ENCODE measurements at regions not wholly inside any gene's neighbourhood (a gene's known extent, or its start where the extent isn't known, plus 50 kb on each side); places are given as distances from the start of the nearest gene placed in this dataset.

DNA sequence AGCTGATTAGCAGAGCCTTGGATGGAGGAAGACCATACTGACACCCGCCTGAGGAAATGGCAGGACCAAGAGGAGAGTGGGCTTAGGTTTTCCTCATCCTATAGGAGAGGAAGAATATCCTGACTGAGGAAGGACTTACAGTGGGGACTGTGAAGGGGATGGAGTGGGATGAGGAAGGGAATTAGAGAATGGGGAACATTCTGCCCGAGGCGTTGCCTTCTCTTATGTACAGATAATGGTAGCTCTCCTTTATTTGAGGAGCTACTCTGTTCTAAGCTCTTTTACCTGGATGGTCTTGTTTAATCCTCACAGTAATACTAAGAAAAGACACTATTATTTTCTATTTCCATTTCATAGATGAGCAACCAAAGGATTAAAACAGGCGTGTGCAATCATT, 56.0 kb downstream of the OLFML3 start:
- TF ChIP-seq TCF12 (IDR thresholded peaks at IDR 0.05; ENCODE audit: low read depth, low read length) (no peak), POLR2A (IDR thresholded peaks at IDR 0.05; ENCODE audit: low read depth, low read length) (no peak), ETV6 (conservative IDR thresholded peaks at IDR 0.05 in 1 of 2, IDR thresholded peaks at IDR 0.05 in 1 of 2; ENCODE audit: borderline replicate concordance in 1 of 2, low read depth in 1 of 2) (no peak), RBBP5 (conservative IDR thresholded peaks at IDR 0.05) (no peak)
- TF ChIP-seq, protein P1, sequence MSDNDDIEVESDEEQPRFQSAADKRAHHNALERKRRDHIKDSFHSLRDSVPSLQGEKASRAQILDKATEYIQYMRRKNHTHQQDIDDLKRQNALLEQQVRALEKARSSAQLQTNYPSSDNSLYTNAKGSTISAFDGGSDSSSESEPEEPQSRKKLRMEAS (IDR thresholded peaks at IDR 0.05; ENCODE audit: low read depth, low read length): no peak
- TF ChIP-seq, protein P2, sequence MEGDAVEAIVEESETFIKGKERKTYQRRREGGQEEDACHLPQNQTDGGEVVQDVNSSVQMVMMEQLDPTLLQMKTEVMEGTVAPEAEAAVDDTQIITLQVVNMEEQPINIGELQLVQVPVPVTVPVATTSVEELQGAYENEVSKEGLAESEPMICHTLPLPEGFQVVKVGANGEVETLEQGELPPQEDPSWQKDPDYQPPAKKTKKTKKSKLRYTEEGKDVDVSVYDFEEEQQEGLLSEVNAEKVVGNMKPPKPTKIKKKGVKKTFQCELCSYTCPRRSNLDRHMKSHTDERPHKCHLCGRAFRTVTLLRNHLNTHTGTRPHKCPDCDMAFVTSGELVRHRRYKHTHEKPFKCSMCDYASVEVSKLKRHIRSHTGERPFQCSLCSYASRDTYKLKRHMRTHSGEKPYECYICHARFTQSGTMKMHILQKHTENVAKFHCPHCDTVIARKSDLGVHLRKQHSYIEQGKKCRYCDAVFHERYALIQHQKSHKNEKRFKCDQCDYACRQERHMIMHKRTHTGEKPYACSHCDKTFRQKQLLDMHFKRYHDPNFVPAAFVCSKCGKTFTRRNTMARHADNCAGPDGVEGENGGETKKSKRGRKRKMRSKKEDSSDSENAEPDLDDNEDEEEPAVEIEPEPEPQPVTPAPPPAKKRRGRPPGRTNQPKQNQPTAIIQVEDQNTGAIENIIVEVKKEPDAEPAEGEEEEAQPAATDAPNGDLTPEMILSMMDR (IDR thresholded peaks at IDR 0.05 in 2 of 3, conservative IDR thresholded peaks at IDR 0.05 in 1 of 3; ENCODE audit: control insufficient read depth in 2 of 3, extremely low read depth in 1 of 3, insufficient read depth in 1 of 3, low read depth in 3 of 3, low read length in 3 of 3): no peak
- TF ChIP-seq, protein P3, sequence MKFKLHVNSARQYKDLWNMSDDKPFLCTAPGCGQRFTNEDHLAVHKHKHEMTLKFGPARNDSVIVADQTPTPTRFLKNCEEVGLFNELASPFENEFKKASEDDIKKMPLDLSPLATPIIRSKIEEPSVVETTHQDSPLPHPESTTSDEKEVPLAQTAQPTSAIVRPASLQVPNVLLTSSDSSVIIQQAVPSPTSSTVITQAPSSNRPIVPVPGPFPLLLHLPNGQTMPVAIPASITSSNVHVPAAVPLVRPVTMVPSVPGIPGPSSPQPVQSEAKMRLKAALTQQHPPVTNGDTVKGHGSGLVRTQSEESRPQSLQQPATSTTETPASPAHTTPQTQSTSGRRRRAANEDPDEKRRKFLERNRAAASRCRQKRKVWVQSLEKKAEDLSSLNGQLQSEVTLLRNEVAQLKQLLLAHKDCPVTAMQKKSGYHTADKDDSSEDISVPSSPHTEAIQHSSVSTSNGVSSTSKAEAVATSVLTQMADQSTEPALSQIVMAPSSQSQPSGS (IDR thresholded peaks at IDR 0.05; ENCODE audit: low read length): no peak
